ENCODE measurements at regions not wholly inside any gene's neighbourhood (a gene's known extent, or its start where the extent isn't known, plus 50 kb on each side); places are given as distances from the start of the nearest gene placed in this dataset.

GRCh38 chr16:85293904-85294642 lies 181.8 kb upstream of the CIBAR2 start:
- TF ChIP-seq CTCF (IDR thresholded peaks at IDR 0.05): no peak
- TF ChIP-seq EP300 (IDR thresholded peaks at IDR 0.05): no peak
- TF ChIP-seq POLR2A (IDR thresholded peaks at IDR 0.05): no peak
